SK-N-SH (cell line): ENCODE measurements at regions not wholly inside any gene's neighbourhood (a gene's known extent, or its start where the extent isn't known, plus 50 kb on each side); places are given as distances from the start of the nearest gene placed in this dataset.

Source experiments
- CTCF ChIP-seq: fragments of 200-600 bp; sonication (generic); IDR thresholded peaks from 2 replicates; pipeline ENCODE4 v1.6.1; 2017; ENCODE audit warnings: antibody characterized with exemption, mild to moderate bottlenecking, moderate library complexity
- EP300 ChIP-seq, 2 experiments: IDR thresholded peaks; 2 replicates each; pipeline versions ENCODE4 v1.4.0 to v1.6.1; 2012; ENCODE audit warnings: borderline replicate concordance in 1 of 2, low read depth in 1 of 2, low read length in 1 of 2
- GABPA ChIP-seq: IDR thresholded peaks from 2 replicates; pipeline ENCODE4 v1.4.0; 2012; ENCODE audit warnings: low read depth, mild to moderate bottlenecking
- GATA2 ChIP-seq: sonication (generic); formaldehyde crosslinking; IDR thresholded peaks from 2 replicates; pipeline ENCODE4 v1.5.0; 2020; ENCODE audit warnings: mild to moderate bottlenecking, missing genetic modification reagents
- IRF3 ChIP-seq: fragments of 150-350 bp; IDR thresholded peaks from 2 replicates; pipeline ENCODE4 v1.6.1; 2016; ENCODE audit warnings: mild to moderate bottlenecking, low read depth, low read length
- MAX ChIP-seq: IDR thresholded peaks from 2 replicates; pipeline ENCODE4 v1.4.0; 2012; ENCODE audit warnings: low read depth
- NRF1 ChIP-seq: IDR thresholded peaks from 2 replicates; pipeline ENCODE4 v1.6.1; 2012; ENCODE audit warnings: low read depth, mild to moderate bottlenecking, low read length
- PBX3 ChIP-seq: IDR thresholded peaks from 2 replicates; pipeline ENCODE4; 2012
- POLR2AphosphoS5 ChIP-seq: IDR thresholded peaks from 2 replicates; pipeline ENCODE4 v1.6.1; 2012; ENCODE audit warnings: low read depth, low read length
- RFX5 ChIP-seq: IDR thresholded peaks from 2 replicates; pipeline ENCODE4 v1.6.1; 2012; ENCODE audit warnings: mild to moderate bottlenecking, improper control_type of control experiment, low read length
- SIN3A ChIP-seq: IDR thresholded peaks from 2 replicates; pipeline ENCODE4 v1.6.1; 2012; ENCODE audit warnings: low read depth, mild to moderate bottlenecking, low read length, moderate library complexity, borderline replicate concordance
- TAF1 ChIP-seq: IDR thresholded peaks from 2 replicates; pipeline ENCODE4 v1.6.1; 2012; ENCODE audit warnings: low read depth, mild to moderate bottlenecking, low read length, moderate library complexity, borderline replicate concordance
- YY1 ChIP-seq: IDR thresholded peaks from 2 replicates; pipeline ENCODE4 v1.4.0; 2012; ENCODE audit warnings: low read depth, mild to moderate bottlenecking

GRCh38 chr14:94933486-94933885, 163.6 kb upstream of the GSC start:
- TF ChIP-seq CTCF (no peak), TAF1 (no peak), GABPA (no peak), NRF1 (no peak), YY1 (no peak), SIN3A (no peak), GATA2 (CRISPR knock-in tag) (no peak), IRF3 (no peak), MAX (no peak), RFX5 (no peak), POLR2AphosphoS5 (no peak), PBX3 (no peak), EP300 (IDR thresholded peaks at IDR 0.05; ENCODE audit: borderline replicate concordance in 1 of 2, low read depth in 1 of 2, low read length in 1 of 2) (no peak)
